GM19238 (cell line): ENCODE measurements at regions not wholly inside any gene's neighbourhood (a gene's known extent, or its start where the extent isn't known, plus 50 kb on each side); places are given as distances from the start of the nearest gene placed in this dataset.

Source experiments
- DNase-seq: peaks from one replicate; pipeline ENCODE4 v3.0.0; 2011; ENCODE audit warnings: low spot score; ENCODE audit not compliant: insufficient read length

DNA sequence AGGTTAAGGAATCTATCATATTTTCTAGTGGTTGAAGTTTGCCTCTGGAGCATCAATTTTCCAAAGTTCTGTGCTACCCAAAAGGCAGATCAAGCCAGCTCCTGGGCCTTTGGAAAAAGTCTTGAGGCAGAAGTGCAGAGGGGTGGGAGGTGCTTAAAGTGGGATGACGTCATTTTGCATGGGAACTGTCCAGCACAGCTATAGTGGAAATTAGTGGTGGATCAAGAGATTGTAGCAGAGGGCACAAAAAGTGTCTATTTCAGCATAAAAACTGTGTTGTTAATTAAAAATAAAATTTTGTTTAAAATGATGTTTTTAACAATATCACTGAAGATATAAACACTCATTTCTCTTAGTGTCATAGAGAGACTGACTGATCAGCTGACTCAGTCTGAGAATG, 221.9 kb downstream of the LRRN1 start:
- no peak for DNase-seq

DNA sequence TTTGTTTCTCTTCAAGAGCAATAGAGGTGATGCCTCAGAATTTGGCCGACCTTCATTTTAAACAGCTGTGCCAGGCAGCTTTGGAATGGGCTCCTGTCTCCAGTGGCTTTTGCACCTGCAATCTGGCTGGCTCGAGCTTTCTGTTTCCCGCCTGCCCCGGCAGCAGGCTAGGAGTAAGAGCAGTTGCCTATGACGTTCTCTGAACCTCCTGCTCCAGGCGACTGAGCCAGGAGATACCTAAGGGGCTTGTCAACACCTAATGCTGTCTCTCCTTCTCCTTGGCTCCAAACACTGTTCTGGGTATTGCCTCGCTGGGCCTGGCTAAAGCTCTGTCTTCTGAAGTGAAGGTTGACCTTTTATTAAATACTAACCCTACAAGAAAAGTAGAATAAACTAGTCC, 229.9 kb downstream of the LRRN1 start:
- DNase-seq = no peak

DNA sequence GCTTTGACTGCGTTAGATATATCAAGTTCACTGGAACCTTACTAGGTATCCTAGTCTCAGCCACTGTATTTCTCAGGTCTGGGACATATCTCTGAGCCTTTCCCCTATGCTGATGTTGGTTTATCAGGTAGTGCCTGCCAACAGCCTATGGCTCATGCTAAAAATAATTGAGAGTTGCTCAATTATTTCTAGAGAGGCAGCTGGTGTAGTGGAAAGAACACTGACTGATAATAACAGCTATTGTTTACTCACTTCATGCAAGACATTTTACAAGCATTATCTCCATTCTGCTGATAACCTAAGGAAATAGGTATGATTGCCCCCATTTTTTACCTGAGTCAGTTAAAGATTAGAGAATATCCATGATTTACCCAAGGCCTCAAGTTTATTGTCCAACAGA, 231.4 kb downstream of the LRRN1 start:
- DNase-seq = no peak

DNA sequence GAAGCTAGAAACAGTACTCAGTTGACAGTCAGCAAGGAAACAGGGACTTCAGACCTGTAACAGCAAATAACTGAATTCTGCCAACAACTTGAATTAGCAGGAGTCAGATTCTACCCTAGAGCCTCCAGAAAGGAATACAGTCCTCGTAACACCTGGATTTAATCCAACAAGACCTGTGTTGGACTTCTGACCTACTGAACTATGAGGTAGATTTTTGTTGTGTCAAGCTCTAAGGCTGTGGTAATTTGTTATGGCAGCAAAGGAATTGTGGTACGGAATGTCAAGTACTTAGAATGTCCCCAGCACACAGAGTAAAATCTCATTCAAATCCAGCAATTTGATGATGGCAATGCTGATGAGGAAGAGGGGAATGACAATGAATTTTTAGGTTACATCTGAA, 234.1 kb downstream of the LRRN1 start:
- no peak for DNase-seq

DNA sequence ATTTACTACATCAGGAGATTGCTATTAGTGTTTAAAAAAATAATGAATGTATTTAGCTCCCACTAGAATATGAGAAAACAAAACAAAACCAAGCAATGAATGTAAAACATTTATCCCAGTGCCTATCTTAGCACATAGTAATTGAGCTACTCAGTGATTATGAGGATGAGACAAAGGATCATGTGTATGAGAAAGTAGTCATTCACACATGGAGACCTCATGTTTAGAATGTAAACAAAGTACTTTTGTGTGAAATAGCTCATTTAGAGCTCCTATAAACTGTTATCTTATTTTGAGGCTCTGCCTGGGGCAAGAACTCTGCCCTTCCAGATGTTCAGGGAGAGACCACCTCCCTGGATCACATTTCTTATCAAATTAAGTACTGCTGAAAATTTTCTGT, 236.8 kb downstream of the LRRN1 start:
- DNase-seq = no peak

DNA sequence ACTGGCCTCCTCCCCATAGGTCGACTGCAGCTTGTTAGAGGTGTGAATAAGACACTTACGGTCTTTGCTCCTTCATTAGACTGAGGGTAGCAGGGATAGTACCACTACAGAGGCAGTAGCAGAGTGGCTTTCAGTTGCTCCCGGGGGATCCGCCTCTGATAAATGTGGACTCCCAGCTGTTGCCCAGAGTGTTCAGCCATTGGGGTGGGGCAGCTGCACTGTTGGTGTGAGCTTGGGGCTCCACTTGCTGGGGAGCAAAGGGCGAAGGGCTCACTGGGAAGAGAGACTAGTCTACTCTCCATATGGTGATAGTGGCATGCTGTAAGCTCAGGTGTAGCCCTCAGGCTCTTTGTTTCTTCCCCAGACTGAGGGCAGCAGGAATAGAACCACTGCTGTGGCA, 239.1 kb downstream of the LRRN1 start:
- DNase-seq = no peak

DNA sequence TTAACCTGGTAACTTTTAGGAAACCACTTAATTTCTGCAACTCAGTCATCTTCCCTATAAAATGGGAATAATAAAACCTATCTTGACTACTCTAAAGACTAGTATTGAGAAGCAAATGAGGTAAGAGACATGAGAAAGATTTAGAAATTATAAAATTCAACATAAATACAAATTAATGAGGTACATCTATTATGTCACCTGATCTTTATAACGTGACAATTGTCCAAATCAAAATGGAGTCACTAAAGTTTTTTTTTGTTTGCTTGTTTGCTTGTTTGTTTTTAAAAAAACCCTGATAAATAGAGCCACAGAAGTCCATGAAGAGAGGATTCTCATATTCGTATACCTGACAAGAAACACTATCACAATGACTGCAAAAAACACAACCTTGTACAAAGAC, 242.8 kb downstream of the LRRN1 start:
- no peak for DNase-seq

DNA sequence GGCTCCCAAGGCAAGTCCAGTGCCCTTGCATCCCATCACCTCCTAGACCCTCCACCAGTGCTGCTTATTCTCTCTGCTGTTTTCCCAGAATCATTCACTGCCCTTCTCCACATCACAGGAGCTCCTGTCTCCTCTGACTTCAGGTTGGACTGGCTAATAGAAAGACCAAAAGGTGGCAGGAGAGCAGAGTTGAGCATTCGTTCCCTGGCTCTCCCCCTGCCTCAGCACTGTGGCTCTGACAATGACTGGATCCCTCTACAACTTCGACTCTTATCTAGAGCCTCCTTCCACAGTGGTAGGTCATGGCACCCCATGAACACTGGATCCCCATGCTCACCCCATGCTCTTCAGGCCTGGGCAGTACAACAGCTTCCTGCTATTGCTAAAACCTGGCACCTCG, 243.6 kb downstream of the LRRN1 start:
- DNase-seq = no peak

DNA sequence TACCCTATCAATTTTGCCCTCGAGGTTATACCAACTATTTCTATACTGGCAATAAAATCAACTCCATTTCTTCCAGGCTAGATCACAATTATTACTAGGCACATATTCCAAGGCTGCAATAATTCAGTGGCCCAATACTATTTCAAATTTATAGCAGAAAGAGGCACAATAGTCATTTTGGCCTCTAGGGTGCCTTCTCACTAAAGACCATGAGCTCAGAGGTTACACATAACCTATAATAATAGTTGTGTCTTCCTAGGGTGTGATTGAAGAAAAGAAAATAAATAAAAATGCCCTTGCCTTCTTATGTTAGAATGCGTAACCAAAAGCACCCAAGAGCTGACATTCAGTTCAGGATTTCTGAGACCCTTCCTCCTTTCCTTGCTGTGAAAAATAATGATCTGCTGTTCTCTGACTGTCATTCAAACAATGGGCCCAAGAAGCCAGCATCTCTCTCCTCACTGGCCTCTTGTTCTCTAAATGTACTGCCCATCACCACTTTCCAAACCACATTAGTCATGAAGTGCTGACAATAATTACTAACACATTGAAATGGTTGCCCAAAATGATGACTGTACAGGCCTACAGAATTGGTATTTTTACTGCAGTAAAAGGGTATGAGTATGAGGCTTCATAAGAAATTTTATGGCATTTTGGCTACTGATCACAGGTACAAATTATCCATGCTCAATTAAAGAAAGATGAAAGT, 244.8 kb downstream of the LRRN1 start:
- no peak for DNase-seq

DNA sequence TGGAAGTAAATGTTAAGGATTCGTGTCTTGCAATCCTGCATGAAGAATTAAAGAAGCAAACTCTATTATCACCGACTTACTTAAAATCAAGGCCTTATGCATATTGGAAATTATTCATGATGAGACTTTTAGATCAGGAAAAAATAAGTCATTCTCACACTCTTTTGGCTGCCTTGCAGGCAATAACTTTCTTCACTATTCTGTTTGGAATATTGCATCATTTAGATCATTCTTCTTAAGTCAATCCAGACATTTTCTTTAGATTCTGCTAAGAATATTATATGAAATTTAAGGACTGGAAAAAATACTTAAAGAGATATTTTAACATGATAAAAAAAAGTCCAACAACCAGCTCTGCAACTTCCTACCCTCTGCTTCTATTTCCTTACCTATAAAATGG, 245.4 kb downstream of the LRRN1 start:
- no peak for DNase-seq

DNA sequence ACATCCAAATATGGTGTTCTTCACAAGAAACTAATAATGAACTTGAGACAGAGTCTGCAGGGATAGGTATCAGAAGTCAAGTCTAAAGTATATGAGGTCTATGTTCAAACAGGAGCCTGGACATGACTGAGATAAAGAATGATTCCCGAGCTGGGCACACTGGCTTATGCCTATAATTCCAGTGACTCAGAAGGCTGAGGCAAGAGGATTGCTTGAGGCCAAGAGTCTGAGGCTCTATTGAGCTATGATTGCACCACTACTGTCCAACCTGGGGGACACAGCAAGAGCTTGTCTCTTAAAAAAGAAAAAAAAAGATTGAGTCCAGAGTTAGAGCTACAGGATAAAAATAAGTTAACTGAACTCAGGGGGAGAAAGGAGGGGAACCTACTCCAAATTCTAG, 246.5 kb downstream of the LRRN1 start:
- no peak for DNase-seq

DNA sequence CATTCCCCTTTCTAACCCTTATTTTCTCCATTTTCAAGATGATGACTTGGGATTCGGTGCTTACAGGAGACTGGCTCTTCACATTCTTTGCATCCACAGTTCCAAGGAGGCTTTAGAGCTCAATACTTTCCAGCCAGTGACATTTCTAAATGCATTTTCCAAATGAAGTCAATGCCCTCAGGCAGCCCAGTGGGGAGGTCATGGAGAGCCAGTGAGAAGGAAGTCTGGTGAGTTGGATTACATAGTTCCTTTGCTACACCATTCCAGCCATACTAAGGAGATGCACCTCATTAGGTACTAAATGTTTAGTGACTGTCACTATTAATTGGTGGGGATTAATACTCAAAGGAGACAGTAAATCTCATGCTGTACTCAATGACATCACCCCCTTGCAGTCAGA, 248.1 kb downstream of the LRRN1 start:
- no peak for DNase-seq

DNA sequence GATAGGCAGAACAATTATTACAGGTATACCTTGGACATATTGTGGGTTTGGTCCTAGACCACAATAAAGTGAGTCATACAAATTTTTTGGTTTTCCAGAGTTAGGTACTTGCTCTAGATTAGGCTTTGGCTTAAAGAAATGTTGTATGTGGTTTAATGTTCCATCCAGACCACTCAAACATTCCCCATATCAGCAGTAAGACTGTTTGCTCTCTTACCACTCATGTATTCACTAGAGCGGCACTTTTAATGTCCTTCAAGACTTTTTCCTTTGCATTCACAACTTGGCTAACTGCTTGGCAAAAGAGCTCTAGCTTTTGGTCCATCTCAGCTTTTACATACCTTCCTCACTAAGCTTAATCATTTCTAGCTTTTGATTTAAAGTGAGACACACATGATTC, 250.5 kb upstream of the SETMAR start:
- DNase-seq = no peak

DNA sequence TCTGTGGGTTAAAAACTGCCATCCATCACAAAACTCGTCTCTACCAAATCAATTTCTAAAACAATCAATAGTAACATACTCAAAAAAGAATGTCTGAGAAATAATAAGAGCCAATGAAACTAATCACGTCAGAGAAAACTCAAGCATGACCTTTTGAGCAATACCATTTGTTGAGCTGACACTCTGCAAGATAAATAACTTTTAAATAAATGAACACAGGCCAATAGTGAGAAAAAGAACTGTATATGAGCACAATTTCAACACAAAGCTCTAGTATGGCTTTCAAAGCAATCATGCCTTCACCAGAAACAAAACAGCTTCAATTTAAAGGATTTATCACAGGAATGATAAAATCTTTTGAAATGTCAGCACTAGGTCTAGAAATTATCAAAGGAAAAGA, 249.2 kb upstream of the SETMAR start:
- no peak for DNase-seq

DNA sequence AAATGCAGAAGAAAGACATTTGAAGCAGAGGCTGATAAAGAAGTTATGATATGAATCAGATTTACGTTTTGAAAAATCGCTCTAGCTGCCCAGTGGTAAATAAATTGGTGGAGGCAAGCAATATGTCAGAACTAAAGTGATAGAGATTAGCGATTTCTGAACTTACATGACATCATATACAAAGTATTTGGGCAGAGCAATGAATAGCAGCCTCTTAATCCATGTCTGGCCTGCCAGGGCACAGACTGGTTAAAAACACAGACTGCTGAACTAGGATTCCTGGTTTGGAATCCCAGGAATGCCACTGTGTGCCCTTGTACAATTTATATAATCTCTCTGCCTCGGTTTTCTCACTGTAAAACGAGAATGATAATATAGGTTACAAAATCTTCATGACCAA, 243.1 kb upstream of the SETMAR start:
- DNase-seq = no peak

DNA sequence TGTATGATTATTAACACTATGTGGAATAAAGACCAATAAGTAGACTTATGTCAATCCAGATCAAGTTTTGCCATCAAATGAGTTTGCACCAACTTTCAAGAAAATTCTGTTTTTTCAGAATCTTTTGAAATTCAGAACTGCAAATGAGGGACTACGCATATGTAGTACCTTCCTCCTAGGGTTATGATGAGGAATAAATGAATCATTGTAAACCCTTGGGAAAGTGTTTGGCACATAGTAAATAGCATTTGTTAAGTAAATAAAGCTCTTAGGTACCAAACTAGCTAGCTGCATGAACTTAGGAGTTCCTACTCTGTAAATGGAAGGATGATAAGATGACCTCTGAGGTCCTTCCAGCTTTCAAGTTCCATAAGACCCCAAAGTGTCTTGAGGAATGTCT, 242.6 kb upstream of the SETMAR start:
- DNase-seq = no peak

DNA sequence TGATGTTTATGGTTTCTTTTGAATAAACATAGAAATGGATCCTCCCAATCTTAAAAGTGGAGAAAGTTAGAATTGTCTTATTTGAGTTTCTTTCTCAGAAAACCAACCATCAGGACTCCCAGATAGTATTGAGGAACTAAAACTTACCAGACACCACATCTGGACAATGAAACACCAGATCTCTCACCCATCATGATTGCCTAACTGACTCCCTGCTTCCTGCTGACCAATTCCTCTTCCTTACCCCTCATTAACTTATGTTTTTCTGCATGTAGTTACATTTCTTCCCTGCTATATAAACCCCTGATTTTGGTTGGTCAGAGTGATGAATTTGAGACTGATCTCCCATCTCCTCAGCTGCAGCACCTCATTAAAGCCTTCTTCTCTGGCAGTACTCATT, 242.0 kb upstream of the SETMAR start:
- no peak for DNase-seq

DNA sequence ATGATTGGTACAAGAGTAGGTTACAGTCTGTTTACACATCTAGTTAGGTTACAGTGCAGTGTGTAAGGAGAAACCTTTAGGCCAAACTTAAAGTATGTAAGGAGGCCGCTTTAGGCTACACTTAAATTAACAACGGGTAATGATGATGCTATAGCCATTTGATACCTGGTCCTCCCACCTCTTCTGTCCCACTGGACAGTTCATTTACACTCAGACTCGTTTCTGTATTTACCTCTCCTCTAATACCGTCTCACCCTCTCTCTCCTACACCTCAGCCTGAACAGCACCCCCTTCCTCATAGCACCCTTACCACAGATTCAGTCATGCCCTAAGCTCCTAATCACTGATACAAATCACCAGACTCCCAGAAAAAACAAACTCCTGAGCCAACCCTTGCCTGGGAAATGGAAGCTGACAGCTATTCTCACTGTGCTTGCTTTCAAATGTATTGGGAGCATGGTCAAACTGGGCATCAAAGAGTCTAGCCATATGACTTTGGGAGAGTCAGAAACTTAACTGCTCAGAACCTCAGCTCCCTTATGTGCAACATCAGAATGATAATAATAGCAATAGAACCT, 241.3 kb upstream of the SETMAR start:
- no peak for DNase-seq

DNA sequence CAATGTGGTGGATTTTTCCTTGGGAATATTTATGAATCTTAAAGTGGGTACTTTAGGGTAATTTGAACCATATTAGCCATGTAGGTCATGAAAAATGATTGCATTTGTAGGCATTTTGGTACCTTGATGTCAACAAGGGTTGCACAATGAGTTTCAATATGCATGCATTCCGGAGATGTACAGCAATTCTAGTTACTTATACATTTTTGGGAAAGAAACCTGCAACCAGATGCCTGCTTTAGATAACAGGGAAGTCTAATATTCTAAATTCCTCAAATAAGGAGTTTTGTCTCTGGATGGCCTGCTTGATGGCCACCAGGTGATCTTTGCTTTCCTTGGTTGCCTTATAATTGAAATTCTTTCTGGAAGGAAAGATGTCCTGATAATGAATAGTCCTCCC, 240.5 kb upstream of the SETMAR start:
- no peak for DNase-seq

DNA sequence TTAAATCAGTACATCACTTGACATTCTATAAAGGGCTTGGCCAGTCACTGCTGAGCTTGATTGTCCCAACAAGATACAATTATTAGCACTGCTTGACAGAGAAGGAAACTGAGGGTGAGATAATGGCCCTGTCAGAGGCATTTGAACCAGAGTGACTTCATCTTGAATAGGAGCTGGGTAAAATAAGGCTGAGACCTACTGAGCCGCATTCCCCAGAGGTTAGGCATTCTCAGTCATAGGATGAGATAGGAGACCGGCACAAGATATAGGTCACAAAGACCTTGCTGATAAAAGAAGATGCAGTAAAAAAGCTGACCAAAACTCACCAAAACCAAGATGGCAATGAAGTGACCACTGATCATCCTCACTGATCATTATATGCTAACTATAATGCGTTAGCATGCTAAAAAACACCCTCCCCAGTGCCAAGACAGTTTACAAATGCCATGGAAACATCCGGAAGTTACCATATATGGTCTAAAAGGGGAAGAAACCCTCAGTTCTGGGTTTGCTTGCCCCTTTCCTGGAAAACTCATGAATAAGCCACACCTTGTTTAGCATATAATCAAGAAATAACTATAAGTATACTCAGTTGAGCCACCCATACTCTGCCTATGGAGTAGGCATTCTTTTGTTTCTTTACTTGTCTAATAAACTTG, 239.1 kb upstream of the SETMAR start:
- no peak for DNase-seq

DNA sequence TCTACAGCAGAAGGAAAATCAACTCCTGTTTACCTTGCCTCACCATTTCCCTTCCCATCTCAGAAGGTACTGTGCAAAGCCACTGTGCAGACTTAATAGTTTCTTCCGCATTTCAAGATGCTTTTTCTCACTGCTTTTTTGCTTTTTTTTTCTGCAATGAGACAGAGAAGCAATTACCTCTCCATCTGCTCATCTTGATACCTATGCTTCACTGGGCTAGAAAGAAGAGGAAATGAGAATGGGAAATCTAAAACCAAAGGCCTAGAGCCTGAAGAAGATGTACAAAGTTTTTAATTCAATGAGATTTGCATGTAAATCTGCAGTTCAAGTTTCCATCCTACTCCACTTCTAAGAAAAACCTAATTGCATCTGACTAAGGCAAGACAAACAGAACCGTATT, 238.1 kb upstream of the SETMAR start:
- no peak for DNase-seq

DNA sequence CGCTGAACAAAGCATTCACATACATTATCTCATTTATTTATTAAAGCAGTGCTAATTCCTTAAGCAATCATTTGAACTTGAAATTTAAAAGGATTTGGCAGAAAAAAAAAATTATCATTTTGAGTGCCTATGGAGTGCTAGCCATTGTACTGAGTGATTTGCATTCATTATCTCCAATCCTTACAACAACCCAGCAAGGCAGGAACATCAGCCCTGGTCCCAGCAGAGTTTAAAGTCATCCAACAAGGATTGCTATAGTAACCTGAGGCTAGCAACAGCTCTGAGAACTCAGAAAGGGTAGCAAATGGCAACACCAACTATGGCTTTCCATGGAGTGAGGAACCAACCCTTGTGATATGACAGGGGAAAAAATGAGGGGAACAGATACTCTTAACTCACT, 237.6 kb upstream of the SETMAR start:
- DNase-seq = no peak

DNA sequence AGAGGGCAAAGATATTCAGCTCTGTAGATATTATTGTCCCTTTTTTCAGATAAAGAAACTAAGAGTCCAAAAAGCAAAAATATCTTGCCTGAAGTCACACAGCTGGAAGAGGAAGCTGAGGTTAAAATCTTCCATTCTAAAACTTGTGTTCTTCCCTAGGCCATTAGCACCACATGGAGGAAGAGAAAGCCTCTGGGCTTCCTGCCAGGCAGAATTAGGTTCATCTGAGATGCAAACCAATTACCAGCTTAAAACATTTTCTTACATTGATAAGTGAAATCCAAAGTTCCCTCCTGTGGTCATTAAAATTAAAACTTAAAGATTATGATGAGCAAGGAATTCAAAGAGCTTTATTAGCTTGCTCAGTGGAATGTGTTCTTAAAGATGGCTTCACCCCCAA, 235.3 kb upstream of the SETMAR start:
- no peak for DNase-seq
